Thyroid gland (tissue), 4 donors: ENCODE measurements at regions not wholly inside any gene's neighbourhood (a gene's known extent, or its start where the extent isn't known, plus 50 kb on each side); places are given as distances from the start of the nearest gene placed in this dataset.

ENCODE experiments used
- DNase-seq, 2 donors: peaks; one replicate each; pipeline ENCODE4 v3.0.0-alpha.2; 2019
- H3K27ac ChIP-seq, 3 donors: fragments of 200-600 bp; sonication (generic); 1 replicate in 2 of 3; 2 replicates in 1 of 3; pipeline ENCODE4 v1.5.1; 2016 to 2019; ENCODE audit warnings: mild to moderate bottlenecking in 1 of 3, moderate library complexity in 1 of 3
- H3K27me3 ChIP-seq: fragments of 200-600 bp; sonication (generic); one replicate; pipeline ENCODE4 v1.5.1; 2019
- H3K36me3 ChIP-seq, 2 donors: fragments of 200-600 bp; sonication (generic); one replicate each; pipeline ENCODE4 v1.5.1; 2016 to 2019
- H3K4me1 ChIP-seq, 2 donors: fragments of 200-600 bp; sonication (generic); one replicate each; pipeline ENCODE4 v1.5.1; 2017 to 2019
- H3K4me3 ChIP-seq, 3 donors: fragments of 200-600 bp; sonication (generic); replicated peaks in 1 of 3; 1 replicate in 2 of 3; 2 replicates in 1 of 3; pipeline ENCODE4 v1.5.1; 2016; ENCODE audit warnings: mild to moderate bottlenecking in 1 of 3
- H3K9me3 ChIP-seq: fragments of 200-600 bp; sonication (generic); one replicate; pipeline ENCODE4 v1.5.1; 2017
- CTCF ChIP-seq, 6 experiments: fragments of 200-600 bp in 3 of 6; fragments of 450-650 bp in 3 of 6; sonication (generic) in 3 of 6; IDR thresholded peaks; one replicate each; pipeline ENCODE4 v1.5.1; 2016 to 2019; ENCODE audit warnings: antibody characterized with exemption in 6 of 6, mild to moderate bottlenecking in 2 of 6, inconsistent platforms in 1 of 6, moderate library complexity in 1 of 6
- POLR2A ChIP-seq, 2 donors: fragments of 450-650 bp; IDR thresholded peaks; one replicate each; pipeline ENCODE4 v1.6.1; 2017; ENCODE audit warnings: antibody characterized with exemption in 2 of 2, mild to moderate bottlenecking in 2 of 2, moderate library complexity in 1 of 2
- WGBS, 2 donors: methylation state at CpG; one replicate each; pipeline ENCODE4 v1.1.5; 2017; 5-methylcytosine and 5-hydroxymethylcytosine counted together
- intact Hi-C: fragments of 100-400 bp; cut with DNase I; formaldehyde crosslinking; loops from one replicate; pipeline ENCODE4 v1.15.1; 2023

- TF ChIP-seq POLR2A (IDR thresholded peaks at IDR 0.05) (no peak), CTCF (IDR thresholded peaks at IDR 0.05) (no peak)
- no peak overlapping the region for H3K27ac ChIP-seq
- WGBS, 2 donors, result 47% methylated on average over 2 of the region's 2 CpGs
- H3K4me1 ChIP-seq, result no peaks in the 10 kb centered on the region
- intact Hi-C loops, result no loop called here
- H3K4me3 ChIP-seq, result no peak overlapping the region
- no peak for DNase-seq
- H3K27me3 ChIP-seq, result no peaks in the 10 kb centered on the region
- H3K36me3 ChIP-seq, result no peaks in the 10 kb centered on the region
- no peaks in the 10 kb centered on the region for H3K9me3 ChIP-seq
Measured at GRCh38 chr2:223215254-223215516, 163.2 kb downstream of the KCNE4 start.

- TF ChIP-seq POLR2A (IDR thresholded peaks at IDR 0.05) (no peak), CTCF (IDR thresholded peaks at IDR 0.05) (no peak)
- Histone ChIP-seq H3K36me3 (no peaks in the 10 kb centered on the region), H3K27me3 (no peaks in the 10 kb centered on the region), H3K9me3 (no peaks in the 10 kb centered on the region), H3K4me3 (no peak overlapping the region), H3K4me1 (no peaks in the 10 kb centered on the region), H3K27ac (no peak overlapping the region)
- DNase-seq, result no peak
- intact Hi-C loops, result no loop called here
Measured at GRCh38 chr2:223217373-223217772, 165.4 kb downstream of the KCNE4 start.

DNA sequence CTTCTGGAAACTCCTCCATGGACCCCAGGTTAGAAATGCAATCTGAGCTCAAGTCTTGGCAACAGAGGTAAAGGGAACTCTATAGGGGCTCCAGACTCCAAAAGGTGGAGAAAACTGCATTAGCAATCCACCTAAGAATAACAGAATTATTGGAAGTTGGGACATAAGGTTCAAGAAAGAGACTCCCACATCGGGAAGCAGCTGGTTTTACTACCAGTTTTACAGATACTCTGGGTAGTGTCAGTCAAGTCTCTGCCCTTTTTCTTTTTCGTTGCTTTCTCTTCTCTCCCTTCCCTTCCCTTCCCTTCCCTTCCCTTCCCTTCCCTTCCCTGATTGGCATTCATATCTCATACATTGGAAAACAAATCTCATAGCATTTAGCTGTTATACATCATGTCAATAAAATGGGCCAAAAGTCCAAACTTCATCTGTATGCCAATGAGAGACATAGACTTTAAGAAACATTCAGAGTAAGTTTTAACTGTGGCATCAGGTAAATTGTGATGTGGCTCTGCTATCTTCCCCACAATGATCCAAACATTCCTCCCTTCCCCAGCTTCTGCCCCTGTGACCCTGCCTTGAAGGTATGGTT lies 166.7 kb downstream of the KCNE4 start:
- Histone ChIP-seq H3K9me3 (no peaks in the 10 kb centered on the region), H3K27me3 (no peaks in the 10 kb centered on the region), H3K27ac (no peak overlapping the region), H3K4me1 (no peaks in the 10 kb centered on the region), H3K4me3 (no peak overlapping the region), H3K36me3 (no peaks in the 10 kb centered on the region)
- 73 to 84% methylated on average over 2 of the region's 2 CpGs for WGBS, 2 donors
- no peak for TF ChIP-seq CTCF (IDR thresholded peaks at IDR 0.05)
- TF ChIP-seq POLR2A (IDR thresholded peaks at IDR 0.05), result no peak
- intact Hi-C loops, result no loop called here
- no peak for DNase-seq

DNA sequence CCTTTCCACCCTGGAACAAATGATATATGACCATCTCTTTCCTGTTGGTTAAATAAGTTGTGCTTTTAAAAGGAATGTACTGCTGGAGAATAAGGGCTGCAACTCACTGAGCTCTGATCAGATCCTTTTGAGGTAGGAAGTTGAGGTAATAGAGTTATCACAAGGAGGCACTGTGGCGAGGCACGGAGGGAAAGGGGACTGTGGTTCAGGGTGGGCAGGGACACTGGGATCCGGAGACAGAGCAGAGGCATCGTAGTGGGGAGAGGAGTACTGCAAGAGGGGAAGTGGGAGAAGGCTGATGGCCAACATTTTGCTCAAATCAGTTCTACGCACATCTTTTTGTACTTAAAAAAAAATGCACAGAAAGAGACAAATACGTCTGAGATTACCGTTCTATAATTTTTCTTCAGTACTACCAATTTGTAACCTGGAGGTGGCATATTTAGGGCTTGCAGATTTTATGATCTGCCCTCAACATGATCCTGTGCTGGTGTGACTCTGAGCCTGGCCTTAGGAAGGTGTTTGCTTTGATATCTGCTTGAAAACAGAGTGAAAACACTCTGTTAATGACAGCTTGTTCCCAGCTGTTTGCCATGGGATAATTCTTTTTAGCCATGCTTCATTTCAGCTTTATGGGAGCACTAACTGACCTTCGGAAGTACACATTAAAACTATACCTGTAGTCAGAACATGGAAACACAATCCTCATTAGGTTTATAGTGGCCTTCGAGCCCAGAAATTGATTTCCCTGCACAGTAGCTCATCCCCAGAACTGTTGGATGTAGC lies 168.1 kb downstream of the KCNE4 start:
- H3K36me3 ChIP-seq, result no peaks in the 10 kb centered on the region
- no peak overlapping the region for H3K4me3 ChIP-seq
- WGBS, 2 donors, result 85 to 87% methylated on average over 9 of the region's 9 CpGs
- no peak for DNase-seq
- H3K4me1 ChIP-seq, result no peaks in the 10 kb centered on the region
- no peak overlapping the region for H3K27ac ChIP-seq
- no peaks in the 10 kb centered on the region for H3K27me3 ChIP-seq
- H3K9me3 ChIP-seq, result no peaks in the 10 kb centered on the region
- intact Hi-C loops, result no loop called here
- TF ChIP-seq CTCF (IDR thresholded peaks at IDR 0.05), result no peak

DNA sequence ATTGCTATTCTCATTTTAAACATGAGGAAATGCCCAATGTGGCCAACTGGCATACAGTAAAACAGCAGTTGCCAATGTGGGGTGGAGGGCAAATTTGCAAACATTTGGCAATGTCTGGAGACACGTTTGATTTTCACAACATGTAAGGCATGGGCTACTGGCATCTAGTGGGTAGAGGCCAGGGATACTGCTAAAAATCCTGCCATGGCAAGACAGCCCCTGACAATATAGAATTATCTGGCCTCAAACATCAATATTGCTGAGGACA lies 168.6 kb downstream of the KCNE4 start:
- Histone ChIP-seq H3K4me3 (no peak overlapping the region), H3K27ac (no peak overlapping the region), H3K36me3 (no peaks in the 10 kb centered on the region), H3K27me3 (no peaks in the 10 kb centered on the region), H3K4me1 (no peaks in the 10 kb centered on the region), H3K9me3 (no peaks in the 10 kb centered on the region)
- intact Hi-C loops, result no loop called here
- WGBS, 2 donors, result 76 to 83% methylated on average over 1 of the region's 1 CpG
- no peak for DNase-seq
- TF ChIP-seq CTCF (IDR thresholded peaks at IDR 0.05), result no peak
- no peak for TF ChIP-seq POLR2A (IDR thresholded peaks at IDR 0.05)
